H1 (cell line): ENCODE measurements at regions not wholly inside any gene's neighbourhood (a gene's known extent, or its start where the extent isn't known, plus 50 kb on each side); places are given as distances from the start of the nearest gene placed in this dataset.

Source experiments
- CEBPB ChIP-seq: IDR thresholded peaks from 2 replicates; pipeline ENCODE4 v1.6.1; 2012; ENCODE audit warnings: low read depth, low read length
- CREB1 ChIP-seq: IDR thresholded peaks from 2 replicates; pipeline ENCODE4 v1.6.1; 2012; ENCODE audit warnings: inconsistent platforms
- RFX5 ChIP-seq: IDR thresholded peaks from 2 replicates; pipeline ENCODE4 v1.6.1; 2011; ENCODE audit warnings: low read depth, low read length, improper control_type of control experiment, borderline replicate concordance
- TAF7 ChIP-seq: optimal IDR thresholded peaks from 2 replicates; pipeline ENCODE3; 2011; ENCODE audit warnings: low read depth, mild to moderate bottlenecking, inconsistent platforms, low read length, moderate library complexity, borderline replicate concordance
- TF ChIP-seq, protein P1 (sequence below): IDR thresholded peaks from 2 replicates; pipeline ENCODE4 v1.6.1; 2012; ENCODE audit warnings: low read length, inconsistent platforms

DNA sequence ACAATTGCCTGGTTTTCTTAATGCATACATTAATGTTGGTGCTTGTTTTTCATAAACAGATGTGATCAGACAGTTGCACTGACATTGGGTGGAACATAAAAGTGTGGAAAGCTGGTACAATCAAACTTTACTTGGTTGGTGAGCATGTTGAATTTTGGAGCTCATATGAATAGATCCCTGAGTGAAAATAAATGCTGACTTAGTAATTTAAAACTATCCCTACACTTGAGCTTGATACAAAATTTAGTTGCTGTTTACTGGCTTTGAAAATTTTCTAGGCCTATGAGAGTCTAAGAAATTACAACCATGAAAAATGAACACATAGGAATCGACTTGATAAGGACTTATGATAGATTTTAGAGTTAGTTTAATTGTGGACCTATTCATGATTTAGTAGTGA lies 551.8 kb upstream of the PABPC4L start (continued):
- no peak for TF ChIP-seq TAF7
- TF ChIP-seq, protein P1, sequence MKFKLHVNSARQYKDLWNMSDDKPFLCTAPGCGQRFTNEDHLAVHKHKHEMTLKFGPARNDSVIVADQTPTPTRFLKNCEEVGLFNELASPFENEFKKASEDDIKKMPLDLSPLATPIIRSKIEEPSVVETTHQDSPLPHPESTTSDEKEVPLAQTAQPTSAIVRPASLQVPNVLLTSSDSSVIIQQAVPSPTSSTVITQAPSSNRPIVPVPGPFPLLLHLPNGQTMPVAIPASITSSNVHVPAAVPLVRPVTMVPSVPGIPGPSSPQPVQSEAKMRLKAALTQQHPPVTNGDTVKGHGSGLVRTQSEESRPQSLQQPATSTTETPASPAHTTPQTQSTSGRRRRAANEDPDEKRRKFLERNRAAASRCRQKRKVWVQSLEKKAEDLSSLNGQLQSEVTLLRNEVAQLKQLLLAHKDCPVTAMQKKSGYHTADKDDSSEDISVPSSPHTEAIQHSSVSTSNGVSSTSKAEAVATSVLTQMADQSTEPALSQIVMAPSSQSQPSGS: no peak
- no peak for TF ChIP-seq CEBPB
- no peak for TF ChIP-seq RFX5
- no peak for TF ChIP-seq CREB1
